A204.1 (cell line): ENCODE measurements at regions not wholly inside any gene's neighbourhood (a gene's known extent, or its start where the extent isn't known, plus 50 kb on each side); places are given as distances from the start of the nearest gene placed in this dataset.

Source experiments
- FAIRE-seq: peaks from 2 replicates; lab custom pipeline; 2012; peaks lifted over from hg19 to GRCh38; lab: Jason Lieb, UNC

GRCh38 chr12:126719912-126720705, 1546.9 kb upstream of the TMEM132C start:
- no peak for FAIRE-seq

DNA sequence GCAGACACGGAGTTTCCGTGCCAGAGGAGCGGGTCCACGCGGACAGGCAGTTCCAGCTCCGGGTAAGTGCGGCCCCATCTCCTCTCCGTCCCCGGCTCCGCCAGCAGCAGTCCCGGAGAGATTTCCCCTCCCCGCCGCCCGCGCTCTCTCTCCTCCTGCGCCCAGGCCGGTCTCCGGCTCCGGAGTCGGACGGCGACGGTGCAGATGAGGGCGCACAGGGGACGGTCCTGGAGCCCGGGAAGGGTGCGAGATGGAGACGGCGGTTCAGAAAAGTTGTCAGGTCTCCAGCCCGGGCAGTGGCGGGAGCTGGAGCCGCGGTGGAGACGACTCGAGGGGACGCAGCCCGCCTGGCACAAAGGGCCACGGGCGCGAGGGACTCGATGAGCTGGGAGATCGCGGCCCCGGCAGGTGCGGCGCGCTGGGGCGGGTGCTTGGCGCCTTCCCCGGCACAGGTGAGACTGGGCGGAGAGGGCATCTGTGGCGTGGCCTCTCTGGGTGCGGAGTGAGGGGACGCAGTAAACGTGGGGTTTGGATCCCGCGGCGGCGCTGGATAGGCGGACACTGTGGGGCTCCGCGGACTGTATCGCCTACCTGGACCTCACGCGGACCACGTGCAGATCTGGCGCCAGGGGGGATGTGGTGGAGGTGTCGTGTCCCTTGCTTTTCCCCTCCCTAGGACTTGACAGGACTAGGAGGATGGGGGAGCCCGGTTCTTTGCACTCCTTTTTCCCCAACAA, 1540.3 kb upstream of the TMEM132C start:
- no peak for FAIRE-seq

DNA sequence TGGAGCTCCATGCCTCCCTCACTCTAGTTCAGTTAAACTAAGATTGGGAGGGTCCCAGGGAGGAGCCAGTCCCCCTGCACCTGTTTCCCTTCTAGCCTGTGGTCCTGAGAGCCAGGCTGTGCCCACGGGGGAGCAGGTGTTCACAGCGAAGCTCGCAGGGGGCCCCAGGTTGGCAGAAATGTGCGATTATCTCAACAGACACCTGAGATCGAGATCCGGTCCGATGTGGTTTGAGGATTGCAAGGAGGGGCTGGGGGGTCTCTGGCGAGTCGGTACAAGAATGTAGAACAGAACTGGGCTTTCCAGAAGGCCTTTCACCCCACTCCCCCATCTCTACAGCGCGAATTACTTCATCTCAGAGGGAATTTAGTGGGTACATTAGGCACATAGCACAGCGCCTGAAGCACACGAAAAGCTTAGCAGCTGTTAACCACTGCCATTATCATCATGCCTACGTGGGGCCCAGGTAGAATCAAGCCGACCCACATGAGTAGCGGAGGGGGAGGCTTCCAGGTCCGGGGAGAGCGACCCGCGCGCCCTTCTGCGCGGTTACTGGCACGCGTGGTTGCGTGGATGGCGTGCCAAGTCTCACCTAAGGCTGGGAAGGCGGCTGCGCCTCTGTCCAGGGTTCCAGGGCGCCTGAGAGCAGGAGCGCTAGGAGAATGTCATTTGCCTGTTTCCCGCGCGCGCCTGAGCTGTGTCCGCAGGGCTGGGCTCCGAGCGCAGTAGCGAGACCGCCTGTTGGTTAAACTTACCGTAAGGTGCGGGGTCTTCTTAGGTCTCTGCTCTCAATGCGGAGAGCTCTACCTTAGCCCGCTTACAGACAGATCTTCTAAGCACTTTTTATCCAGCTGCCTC, 1539.5 kb upstream of the TMEM132C start:
- no peak for FAIRE-seq

GRCh38 chr12:126734296-126734695, 1532.7 kb upstream of the TMEM132C start:
- no peak for FAIRE-seq

DNA sequence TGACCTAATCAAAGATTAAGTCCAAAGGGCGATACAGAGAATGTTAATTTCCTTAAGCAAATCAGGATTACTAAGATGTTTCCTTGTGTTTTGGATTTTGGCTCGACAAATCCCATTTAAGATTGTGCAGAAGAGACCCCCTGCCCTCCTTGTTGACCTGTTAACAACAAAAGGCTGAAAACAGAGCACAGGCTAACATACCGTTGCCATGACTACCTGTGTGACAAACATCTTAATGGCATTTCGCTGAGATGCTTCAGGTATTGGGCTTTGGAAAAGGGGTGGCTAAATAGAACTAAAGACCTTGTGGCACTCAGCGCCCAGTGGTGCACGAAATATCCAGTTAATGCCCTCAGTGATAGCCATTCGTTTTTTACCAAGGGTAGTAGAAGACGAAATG, 1532.3 kb upstream of the TMEM132C start:
- FAIRE-seq: no peak

DNA sequence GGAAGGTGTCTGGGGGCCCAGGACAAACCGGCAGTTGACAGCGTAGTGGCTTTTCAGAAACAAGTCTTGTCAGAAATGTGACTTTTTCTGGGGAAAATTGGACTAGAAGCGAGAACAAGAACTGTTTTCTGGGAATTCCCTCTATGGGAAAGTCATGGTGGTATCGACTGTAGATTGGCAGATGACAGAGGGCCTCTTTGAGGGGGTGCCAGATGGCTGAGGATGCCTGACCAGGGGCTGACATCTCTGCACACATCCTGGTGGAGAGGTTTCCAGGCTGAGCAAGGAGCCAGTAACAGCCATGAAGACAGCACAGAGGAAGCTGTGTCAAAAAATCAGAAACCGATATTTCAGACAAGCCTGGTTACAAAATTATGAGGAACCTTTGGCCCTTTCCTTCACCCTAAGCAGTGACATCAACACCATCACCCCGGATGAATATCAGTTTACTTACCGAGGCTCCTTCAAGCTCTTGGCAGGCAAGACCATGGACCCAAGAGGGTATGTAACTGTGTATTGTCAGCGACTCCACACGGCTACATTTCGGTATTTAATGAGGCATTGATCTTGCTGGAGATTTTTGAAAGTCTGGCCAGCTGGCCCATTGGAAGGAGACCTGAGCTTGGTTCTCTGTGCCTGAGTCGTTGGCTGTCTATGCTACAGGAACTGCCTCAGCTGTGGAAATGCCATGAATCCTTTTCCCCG, 1525.3 kb upstream of the TMEM132C start:
- no peak for FAIRE-seq

DNA sequence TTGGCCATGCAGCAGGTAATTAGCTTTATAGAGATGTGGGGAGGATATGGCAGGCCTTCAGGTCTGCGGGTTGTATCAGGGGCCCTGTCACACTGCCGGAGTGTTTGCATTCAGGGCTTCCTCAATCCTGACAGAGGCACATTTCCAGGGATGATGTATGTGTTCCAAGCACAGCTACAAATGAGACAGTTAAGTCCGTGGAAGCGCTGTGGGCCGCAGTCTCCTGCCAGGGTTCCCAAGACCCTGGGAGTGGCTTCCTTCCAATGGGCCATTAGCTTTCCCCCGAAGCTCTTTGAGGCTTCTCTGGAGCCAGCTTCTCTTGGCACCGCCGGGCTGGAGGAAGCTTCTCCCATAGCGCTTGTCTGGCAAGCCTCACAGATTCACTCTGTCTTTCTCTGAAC, 1524.7 kb upstream of the TMEM132C start:
- no peak for FAIRE-seq

- no peak for FAIRE-seq
Measured at GRCh38 chr12:126747530-126748149, 1519.3 kb upstream of the TMEM132C start.

DNA sequence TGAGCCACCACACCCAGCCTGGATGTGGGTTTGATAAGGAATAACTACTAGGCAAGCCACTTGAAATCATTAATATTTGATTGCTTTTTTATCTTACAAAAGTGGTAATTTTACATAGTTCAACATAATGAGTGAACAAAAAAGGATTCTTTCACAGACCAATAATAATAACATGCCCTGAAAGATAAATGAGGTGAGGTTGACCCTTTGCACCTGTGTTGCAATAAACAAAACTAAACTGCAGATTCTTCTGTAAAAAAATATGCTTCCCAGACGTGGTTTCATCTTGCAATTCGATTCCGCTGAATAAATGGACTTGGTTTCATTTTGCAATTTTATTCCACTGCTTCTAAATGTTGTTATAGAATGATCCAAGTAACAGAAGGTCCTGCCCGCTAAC, 1514.9 kb upstream of the TMEM132C start:
- FAIRE-seq: no peak

DNA sequence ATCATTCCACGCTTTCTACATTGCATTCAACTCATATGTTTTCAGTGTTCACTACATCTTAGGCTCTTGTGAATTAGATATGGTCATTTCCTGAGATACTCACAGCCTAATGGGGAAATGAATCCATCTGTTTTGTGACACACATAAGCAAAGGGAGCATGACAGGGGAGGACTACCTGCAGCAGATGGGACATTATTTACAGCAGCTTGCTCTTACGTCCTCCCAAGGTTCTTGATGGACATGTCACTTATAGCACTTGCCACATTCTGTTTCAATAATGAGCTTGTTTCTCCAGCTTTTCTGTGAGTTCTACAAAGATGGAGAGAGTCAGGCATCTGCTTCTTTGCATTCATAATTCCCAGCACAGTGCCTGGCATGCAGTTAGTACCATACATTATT, 1509.6 kb upstream of the TMEM132C start:
- no peak for FAIRE-seq

DNA sequence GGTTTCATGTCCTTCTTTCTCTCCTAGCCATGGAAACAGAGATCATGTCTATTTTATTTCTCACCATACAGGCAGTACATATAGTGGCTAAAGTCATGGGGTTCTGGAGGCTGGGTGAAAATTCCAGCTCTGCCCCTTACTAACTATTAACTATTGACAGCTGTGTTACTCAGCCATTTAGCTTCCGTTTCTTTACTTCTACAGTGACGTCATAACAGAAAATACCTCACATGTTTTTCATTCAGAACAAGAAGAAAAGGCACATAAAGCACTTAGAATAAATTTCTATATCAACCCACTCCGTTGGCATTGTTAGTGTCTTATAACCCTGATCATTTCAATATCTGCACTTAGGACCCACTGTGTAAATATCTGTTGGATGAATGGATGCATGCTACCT, 1506.9 kb upstream of the TMEM132C start:
- no peak for FAIRE-seq

GRCh38 chr12:126761420-126761819, 1505.5 kb upstream of the TMEM132C start:
- FAIRE-seq: no peak

GRCh38 chr12:126762150-126762549, 1504.8 kb upstream of the TMEM132C start:
- FAIRE-seq: no peak

GRCh38 chr12:126763359-126763758, 1503.6 kb upstream of the TMEM132C start:
- FAIRE-seq: no peak

DNA sequence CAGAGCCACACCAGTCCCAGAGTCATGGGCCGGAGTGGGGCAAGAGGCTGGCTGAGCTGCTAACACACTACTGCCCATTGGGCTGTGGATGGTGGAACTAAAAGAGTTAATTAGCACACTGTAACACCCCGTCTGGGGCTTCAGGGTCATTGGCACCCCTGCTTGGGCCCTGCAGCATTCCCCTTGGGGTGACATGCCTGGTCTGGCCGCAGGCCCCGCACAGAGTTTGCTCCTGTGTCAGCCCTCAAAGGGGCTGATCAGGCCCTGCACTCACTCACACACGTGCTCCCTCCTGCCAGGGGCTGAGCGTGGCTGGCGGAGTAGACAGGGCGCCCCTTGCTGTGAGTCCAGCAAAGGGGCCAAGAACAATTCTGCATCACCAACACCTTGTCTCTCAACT, 1499.6 kb upstream of the TMEM132C start:
- no peak for FAIRE-seq

DNA sequence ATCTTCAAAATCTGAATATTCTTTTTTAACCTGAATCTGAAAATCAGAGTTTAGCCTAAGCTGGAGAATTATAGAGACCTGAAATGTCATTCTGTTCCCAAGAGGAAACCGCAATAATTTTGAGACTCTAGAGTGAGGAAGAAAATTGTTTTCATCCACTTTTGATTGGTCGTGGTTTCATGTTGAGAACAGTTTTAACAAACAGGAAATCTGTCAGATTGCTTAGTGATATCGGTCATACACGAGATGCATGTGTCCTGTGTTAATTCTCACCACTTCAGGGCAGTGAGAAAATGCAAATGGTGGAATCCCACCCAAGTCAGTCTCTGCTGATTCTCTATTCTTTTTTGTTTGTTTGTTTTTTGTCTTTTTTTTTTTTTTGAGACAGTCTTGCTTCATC, 1498.5 kb upstream of the TMEM132C start:
- FAIRE-seq: no peak

DNA sequence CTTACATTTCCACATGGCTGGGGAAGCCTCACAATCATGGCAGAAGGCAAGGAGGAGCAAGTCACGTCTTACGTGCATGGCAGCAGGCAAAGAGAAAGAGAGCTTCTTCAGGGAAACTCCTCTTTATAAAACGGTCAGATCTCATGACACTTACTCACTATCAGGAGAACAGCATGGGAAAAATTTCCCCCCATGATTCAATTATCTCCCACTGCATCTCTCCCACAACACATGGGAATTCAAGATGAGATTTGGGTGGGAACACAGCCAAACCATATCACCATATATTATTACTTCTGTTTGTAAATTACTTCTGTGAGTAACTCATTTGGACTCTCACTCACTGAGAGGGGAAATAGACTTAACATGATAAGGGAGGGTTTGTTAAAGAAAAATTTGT, 1496.8 kb upstream of the TMEM132C start:
- FAIRE-seq: no peak

DNA sequence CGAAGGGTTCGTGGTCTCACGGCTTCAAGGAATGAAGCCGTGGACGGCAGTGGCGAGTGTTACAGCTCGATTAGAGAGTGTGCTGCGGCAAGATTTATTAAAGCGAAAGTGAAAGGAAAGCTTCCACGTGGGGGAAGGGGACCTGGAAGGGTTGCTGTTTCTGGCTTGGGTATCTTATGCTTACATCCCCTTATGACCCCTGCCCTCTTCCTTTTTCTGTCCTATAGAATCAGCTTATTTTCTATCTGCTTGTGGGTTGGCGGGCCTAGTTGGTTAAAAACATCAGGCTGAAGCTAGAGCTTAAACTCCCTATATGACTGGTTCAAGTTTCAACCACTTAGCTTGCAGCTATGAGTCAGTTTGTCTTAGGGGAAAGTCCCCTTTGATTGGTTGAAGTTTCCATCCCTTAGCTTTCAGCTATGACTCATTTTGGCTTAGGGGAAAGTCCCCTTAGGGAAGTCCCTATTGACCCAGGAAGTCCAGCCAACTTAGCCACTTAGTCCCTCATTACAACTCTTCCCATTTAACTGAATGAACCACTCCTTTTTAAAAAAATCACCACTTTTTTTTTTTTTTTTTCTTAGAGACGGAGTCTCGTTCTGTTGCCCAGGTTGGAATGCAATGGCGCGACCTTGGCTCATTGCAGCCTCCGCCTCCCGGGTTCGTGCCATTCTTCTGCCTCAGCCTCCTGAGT, 1494.7 kb upstream of the TMEM132C start:
- no peak for FAIRE-seq

- FAIRE-seq: no peak
Measured at GRCh38 chr12:126773012-126773411, 1494.0 kb upstream of the TMEM132C start.

GRCh38 chr12:126773491-126773890, 1493.5 kb upstream of the TMEM132C start:
- no peak for FAIRE-seq

DNA sequence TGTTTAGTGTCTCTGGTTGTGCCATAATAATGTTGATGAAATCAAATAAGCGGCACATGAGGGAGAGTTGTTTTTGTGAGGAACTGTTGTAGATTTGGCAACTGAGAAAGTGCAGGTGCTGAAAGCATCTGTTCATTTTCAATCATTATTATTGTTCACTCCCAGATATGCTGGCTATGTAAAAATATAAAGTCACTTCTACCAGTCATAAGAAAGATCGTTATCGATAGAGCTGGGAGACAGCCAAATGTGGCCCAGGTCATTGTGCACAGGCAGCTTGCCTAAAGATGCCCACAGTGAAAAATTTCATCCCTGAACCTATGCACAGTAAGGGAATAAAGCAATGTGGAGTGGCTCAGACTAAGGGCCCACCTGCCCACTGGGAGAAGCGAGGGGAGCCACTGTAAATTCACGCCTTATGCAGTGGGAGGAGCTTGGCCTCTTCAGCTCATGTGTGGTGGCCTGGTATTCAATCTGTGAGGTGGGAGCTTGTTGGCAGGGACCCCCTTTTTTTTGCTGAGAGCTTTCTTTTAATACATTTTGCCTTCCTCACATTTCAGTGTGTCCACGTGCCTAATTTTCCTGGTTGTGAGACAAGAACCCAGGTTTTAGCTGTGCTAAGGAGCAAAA, 1490.8 kb upstream of the TMEM132C start:
- FAIRE-seq: no peak
